Karpas-422 (cell line): ENCODE measurements at regions not wholly inside any gene's neighbourhood (a gene's known extent, or its start where the extent isn't known, plus 50 kb on each side); places are given as distances from the start of the nearest gene placed in this dataset.
"Not testable (repeated sequence)": the region's sequence is repeated elsewhere in the genome, so short reads cannot be mapped to it uniquely, and the experiment has no call there.

ENCODE experiments used
- DNase-seq: peaks from one replicate; pipeline ENCODE4 v3.0.0-alpha.2; 2015
- H2AFZ ChIP-seq: fragments of 200-600 bp; sonication (generic); 2 replicates; pipeline ENCODE4 v1.6.1; 2014; ENCODE audit warnings: antibody characterized with exemption, low read length, mixed read lengths
- H3K27ac ChIP-seq: fragments of 200-600 bp; sonication (generic); 2 replicates; pipeline ENCODE4 v1.5.1; 2014; ENCODE audit warnings: mild to moderate bottlenecking, low read length, moderate library complexity
- H3K27me3 ChIP-seq: fragments of 200-600 bp; sonication (generic); 2 replicates; pipeline ENCODE4 v1.6.1; 2014; ENCODE audit warnings: low read length, mixed read lengths
- H3K36me3 ChIP-seq: fragments of 200-600 bp; sonication (generic); 2 replicates; pipeline ENCODE4 v1.6.1; 2014; ENCODE audit warnings: low read length, mixed read lengths; ENCODE audit not compliant: insufficient read depth
- H3K4me1 ChIP-seq: fragments of 200-600 bp; sonication (generic); 2 replicates; pipeline ENCODE4 v1.6.1; 2014; ENCODE audit warnings: mild to moderate bottlenecking, low read length, mixed read lengths
- H3K4me2 ChIP-seq: fragments of 200-600 bp; sonication (generic); 2 replicates; pipeline ENCODE4 v1.6.1; 2014; ENCODE audit warnings: low read length, low read depth, mild to moderate bottlenecking; ENCODE audit not compliant: poor library complexity, severe bottlenecking
- H3K4me3 ChIP-seq: fragments of 200-600 bp; sonication (generic); 2 replicates; pipeline ENCODE4 v1.5.1; 2014; ENCODE audit warnings: mild to moderate bottlenecking, antibody characterized with exemption, low read length, mixed read lengths
- H3K79me2 ChIP-seq: fragments of 200-600 bp; sonication (generic); 2 replicates; pipeline ENCODE4 v1.6.1; 2014; ENCODE audit warnings: mild to moderate bottlenecking, low read length, mixed read lengths
- H3K9ac ChIP-seq: fragments of 200-600 bp; sonication (generic); 2 replicates; pipeline ENCODE4 v1.6.0; 2014; ENCODE audit warnings: low read length
- H3K9me2 ChIP-seq: fragments of 200-600 bp; sonication (generic), shearing (Covaris generic); replicated peaks from 2 replicates; pipeline ENCODE4 v1.6.0; 2014; ENCODE audit warnings: mild to moderate bottlenecking, low read length, moderate library complexity; ENCODE audit not compliant: insufficient read depth
- H3K9me3 ChIP-seq: fragments of 300-700, 200-600 bp; sonication (generic); 2 replicates; pipeline ENCODE4 v1.6.1; 2014; ENCODE audit warnings: low read length, mixed read lengths
- H4K20me1 ChIP-seq: fragments of 200-600 bp; sonication (generic); 2 replicates; pipeline ENCODE4 v1.6.1; 2014; ENCODE audit warnings: mild to moderate bottlenecking, antibody characterized with exemption, low read length, low read depth; ENCODE audit not compliant: insufficient read depth

- Histone ChIP-seq H3K27me3 (no peaks in the 10 kb centered on the region), H3K9ac (no peak overlapping the region), H3K9me2 (no peaks in the 10 kb centered on the region), H3K9me3 (no peaks in the 10 kb centered on the region), H3K4me3 (no peak overlapping the region), H4K20me1 (no peaks in the 10 kb centered on the region), H3K4me2 (no peak overlapping the region), H3K79me2 (no peaks in the 10 kb centered on the region), H3K27ac (no peak overlapping the region), H3K36me3 (no peaks in the 10 kb centered on the region), H3K4me1 (no peaks in the 10 kb centered on the region), H2AFZ (no peak overlapping the region)
- DNase-seq: no peak
Measured at GRCh38 chr6:14567842-14568241, 450.3 kb downstream of the CD83 start.

- no peak overlapping the region for H3K4me3 ChIP-seq
- peaks cover 14% of the 10 kb centered on the region for H3K4me1 ChIP-seq
- no peaks in the 10 kb centered on the region for H3K79me2 ChIP-seq
- no peaks in the 10 kb centered on the region for H3K9me2 ChIP-seq
- H3K9me3 ChIP-seq: no peaks in the 10 kb centered on the region
- H3K27me3 ChIP-seq: no peaks in the 10 kb centered on the region
- H2AFZ ChIP-seq: no peak overlapping the region
- no peak overlapping the region for H3K4me2 ChIP-seq
- no peak for DNase-seq
- no peaks in the 10 kb centered on the region for H4K20me1 ChIP-seq
- H3K9ac ChIP-seq: no peak overlapping the region
- no peaks in the 10 kb centered on the region for H3K36me3 ChIP-seq
- H3K27ac ChIP-seq: no peak overlapping the region
Measured at GRCh38 chr6:14569394-14569793, 451.8 kb downstream of the CD83 start.

- not testable (repeated sequence) for H3K4me2 ChIP-seq, H2AFZ ChIP-seq, H3K36me3 ChIP-seq, H3K9ac ChIP-seq, H3K9me2 ChIP-seq, H3K79me2 ChIP-seq, H3K27me3 ChIP-seq, H3K4me3 ChIP-seq, H3K9me3 ChIP-seq, H3K27ac ChIP-seq, DNase-seq, H4K20me1 ChIP-seq
- peaks cover 16% of the 10 kb centered on the region for H3K4me1 ChIP-seq
Measured at GRCh38 chr6:14569874-14570273, 452.3 kb downstream of the CD83 start.

- H3K9me2 ChIP-seq: no peaks in the 10 kb centered on the region
- H3K79me2 ChIP-seq: no peaks in the 10 kb centered on the region
- H3K27me3 ChIP-seq: no peaks in the 10 kb centered on the region
- no peak overlapping the region for H3K9ac ChIP-seq
- H3K4me1 ChIP-seq: peaks cover 16% of the 10 kb centered on the region
- no peaks in the 10 kb centered on the region for H3K9me3 ChIP-seq
- no peaks in the 10 kb centered on the region for H3K36me3 ChIP-seq
- H3K4me2 ChIP-seq: no peak overlapping the region
- no peaks in the 10 kb centered on the region for H4K20me1 ChIP-seq
- no peak overlapping the region for H3K4me3 ChIP-seq
- DNase-seq: no peak
- H2AFZ ChIP-seq: no peak overlapping the region
- no peak overlapping the region for H3K27ac ChIP-seq
Measured at GRCh38 chr6:14571001-14571400, 453.4 kb downstream of the CD83 start.

GRCh38 chr6:14571746-14572145 is 454.2 kb downstream of the CD83 start:
- Histone ChIP-seq H3K4me2 (no peak overlapping the region), H3K36me3 (no peaks in the 10 kb centered on the region), H3K27ac (no peak overlapping the region), H3K79me2 (no peaks in the 10 kb centered on the region), H3K9me3 (no peaks in the 10 kb centered on the region), H3K9ac (no peak overlapping the region), H3K9me2 (no peaks in the 10 kb centered on the region), H3K4me1 (peaks cover 16% of the 10 kb centered on the region), H3K27me3 (no peaks in the 10 kb centered on the region), H2AFZ (no peak overlapping the region), H4K20me1 (no peaks in the 10 kb centered on the region), H3K4me3 (no peak overlapping the region)
- no peak for DNase-seq

- Histone ChIP-seq H2AFZ (no peak overlapping the region), H3K79me2 (no peaks in the 10 kb centered on the region), H3K4me3 (no peak overlapping the region), H3K27me3 (no peaks in the 10 kb centered on the region), H3K9ac (no peak overlapping the region), H3K4me1 (peaks cover 16% of the 10 kb centered on the region), H3K9me2 (no peaks in the 10 kb centered on the region), H4K20me1 (no peaks in the 10 kb centered on the region), H3K27ac (no peak overlapping the region), H3K9me3 (no peaks in the 10 kb centered on the region), H3K36me3 (no peaks in the 10 kb centered on the region), H3K4me2 (peak overlapping the region; percentile 17)
- DNase-seq: no peak
Measured at GRCh38 chr6:14573267-14573666, 455.7 kb downstream of the CD83 start.

GRCh38 chr6:14573703-14574290 is 456.2 kb downstream of the CD83 start:
- Histone ChIP-seq H2AFZ (no peak overlapping the region), H3K27ac (no peak overlapping the region)

GRCh38 chr6:14575961-14576360 is 458.4 kb downstream of the CD83 start:
- Histone ChIP-seq H3K9me3 (no peaks in the 10 kb centered on the region), H3K4me1 (peaks cover 16% of the 10 kb centered on the region), H3K27me3 (no peaks in the 10 kb centered on the region), H3K9ac (no peak overlapping the region), H4K20me1 (no peaks in the 10 kb centered on the region), H3K27ac (no peak overlapping the region), H3K36me3 (no peaks in the 10 kb centered on the region), H3K4me2 (no peak overlapping the region), H3K4me3 (no peak overlapping the region), H2AFZ (no peak overlapping the region), H3K79me2 (no peaks in the 10 kb centered on the region), H3K9me2 (no peaks in the 10 kb centered on the region)
- no peak for DNase-seq

More at GRCh38 chr6:14573703-14574290, 456.2 kb downstream of the CD83 start:
- peaks cover 16% of the 10 kb centered on the region for H3K4me1 ChIP-seq
- H4K20me1 ChIP-seq: no peaks in the 10 kb centered on the region
- H3K9me3 ChIP-seq: no peaks in the 10 kb centered on the region
- DNase-seq: no peak
- no peaks in the 10 kb centered on the region for H3K36me3 ChIP-seq
- peak overlapping the region; percentile 17 for H3K4me2 ChIP-seq
- H3K4me3 ChIP-seq: no peak overlapping the region
- no peaks in the 10 kb centered on the region for H3K9me2 ChIP-seq
- no peak overlapping the region for H3K9ac ChIP-seq
- no peaks in the 10 kb centered on the region for H3K27me3 ChIP-seq
- H3K79me2 ChIP-seq: no peaks in the 10 kb centered on the region

GRCh38 chr6:14578994-14579393 is 461.4 kb downstream of the CD83 start:
- Histone ChIP-seq H3K36me3 (no peaks in the 10 kb centered on the region), H3K27ac (no peak overlapping the region), H3K9ac (no peak overlapping the region), H3K27me3 (no peaks in the 10 kb centered on the region), H3K4me3 (no peak overlapping the region), H3K4me2 (no peak overlapping the region), H3K79me2 (no peaks in the 10 kb centered on the region), H3K9me3 (no peaks in the 10 kb centered on the region), H3K9me2 (no peaks in the 10 kb centered on the region), H4K20me1 (no peaks in the 10 kb centered on the region), H2AFZ (no peak overlapping the region), H3K4me1 (peaks cover 5% of the 10 kb centered on the region)
- no peak for DNase-seq
